ENCODE measurements at regions not wholly inside any gene's neighbourhood (a gene's known extent, or its start where the extent isn't known, plus 50 kb on each side); places are given as distances from the start of the nearest gene placed in this dataset.

- Mint-ChIP-seq H3K4me3 (no peak overlapping the region), H3K9me3 (peaks cover 13% of the 10 kb centered on the region), H3K27me3 (no peaks in the 10 kb centered on the region), H3K4me1 (peaks cover 54% of the 10 kb centered on the region), H3K36me3 (ENCODE audit: low read depth) (peaks cover 19% of the 10 kb centered on the region), H3K27ac (peak overlapping the region; percentile 3)
- DNase-seq: no peak
- POLR2A ChIA-PET: no interaction called here
- CTCF ChIA-PET: interaction anchor here (0.8 kb wide), 1 partner anchor 274 kb away, joined by 3 read pairs; no protein-coding TSS in a partner anchor
Measured at GRCh38 chr20:52402950-52403349, 211.4 kb upstream of the ZFP64 start.

DNA sequence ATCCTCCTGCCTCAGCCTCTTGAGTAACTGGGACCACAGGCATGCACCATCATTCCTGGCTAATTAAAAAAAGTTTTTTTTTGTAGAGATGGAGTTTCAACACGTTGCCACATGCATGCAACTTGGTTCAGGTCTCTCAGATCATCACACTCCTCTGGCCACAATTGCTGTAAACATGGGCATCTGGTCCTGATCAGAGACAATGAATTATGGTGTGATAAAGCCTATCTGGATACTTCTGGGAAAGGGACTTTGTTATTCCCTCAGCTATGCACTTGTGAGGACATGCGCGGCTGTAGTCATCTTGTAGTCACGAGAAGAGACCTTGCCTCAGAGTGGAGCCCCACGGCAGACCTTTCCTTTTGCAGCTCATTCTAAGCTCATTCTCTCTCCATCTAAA, 210.9 kb upstream of the ZFP64 start:
- peaks cover 13% of the 10 kb centered on the region for H3K9me3 Mint-ChIP-seq
- H3K27ac Mint-ChIP-seq: peak overlapping the region; percentile 3
- DNase-seq: no peak
- POLR2A ChIA-PET: no interaction called here
- CTCF ChIA-PET: interaction anchor here (0.8 kb wide), 1 partner anchor 274 kb away, joined by 3 read pairs; no protein-coding TSS in a partner anchor
- H3K4me1 Mint-ChIP-seq: peaks cover 54% of the 10 kb centered on the region
- no peak overlapping the region for H3K4me3 Mint-ChIP-seq
- peaks cover 19% of the 10 kb centered on the region for H3K36me3 Mint-ChIP-seq (ENCODE audit: low read depth)
- no peaks in the 10 kb centered on the region for H3K27me3 Mint-ChIP-seq

GRCh38 chr20:52401431-52401830, 209.9 kb upstream of the ZFP64 start:
- Mint-ChIP-seq H3K36me3 (ENCODE audit: low read depth) (peaks cover 15% of the 10 kb centered on the region), H3K9me3 (peaks cover 12% of the 10 kb centered on the region), H3K27me3 (no peaks in the 10 kb centered on the region), H3K4me3 (no peak overlapping the region), H3K27ac (no peak overlapping the region), H3K4me1 (peaks cover 43% of the 10 kb centered on the region)
- DNase-seq: no peak
- CTCF ChIA-PET: no interaction called here
- POLR2A ChIA-PET: no interaction called here

DNA sequence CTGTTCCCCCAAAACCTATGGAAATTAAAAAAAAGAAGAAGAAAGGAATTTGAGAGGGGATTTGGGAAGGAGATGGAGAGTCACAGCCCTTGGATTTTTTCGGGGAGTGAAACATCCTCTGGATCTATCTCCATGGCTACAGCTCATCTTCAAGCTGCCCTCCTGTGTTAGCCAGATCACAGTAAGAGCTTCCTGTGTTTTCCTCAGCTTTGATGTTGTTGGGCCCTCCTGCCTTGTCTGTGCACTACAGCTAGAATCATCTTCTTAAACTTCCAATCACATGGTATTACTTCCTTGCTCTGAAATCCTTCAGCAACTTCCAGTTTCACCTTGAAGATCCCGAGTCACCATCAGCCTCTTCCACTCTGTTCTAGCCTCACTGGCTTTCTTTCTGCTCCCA, 207.8 kb upstream of the ZFP64 start:
- Mint-ChIP-seq H3K27me3 (no peaks in the 10 kb centered on the region), H3K27ac (peak overlapping the region; percentile 22), H3K4me1 (peaks cover 23% of the 10 kb centered on the region), H3K36me3 (ENCODE audit: low read depth) (peaks cover 12% of the 10 kb centered on the region), H3K4me3 (no peak overlapping the region), H3K9me3 (peaks cover 10% of the 10 kb centered on the region)
- no peak for DNase-seq
- ChIA-PET POLR2A (no interaction called here), CTCF (no interaction called here)

DNA sequence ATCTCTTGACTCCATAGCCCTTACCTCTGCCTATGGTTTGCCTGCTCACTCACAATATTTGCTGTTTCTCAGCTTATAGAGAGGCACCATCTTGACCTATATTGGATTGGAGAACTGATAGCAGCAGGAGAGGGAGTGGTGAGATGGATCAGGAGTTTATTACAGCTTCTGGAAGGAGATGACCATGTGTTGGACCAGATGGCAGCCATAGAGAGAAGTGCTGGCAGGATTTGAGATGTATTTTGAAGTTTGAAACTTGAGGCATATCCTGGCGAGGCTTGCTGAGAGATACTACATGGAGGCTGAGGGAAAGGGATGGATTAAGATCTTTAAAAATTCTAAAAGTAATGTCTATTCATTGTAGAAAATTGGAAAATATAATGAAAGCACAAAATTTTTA, 198.0 kb upstream of the ZFP64 start:
- H3K36me3 Mint-ChIP-seq (ENCODE audit: low read depth): no peaks in the 10 kb centered on the region
- H3K9me3 Mint-ChIP-seq: peaks cover 2% of the 10 kb centered on the region
- ChIA-PET CTCF (interaction anchor here (0.6 kb wide), 1 partner anchor 813 kb away, joined by 3 read pairs; no protein-coding TSS in a partner anchor), POLR2A (no interaction called here)
- H3K27me3 Mint-ChIP-seq: no peaks in the 10 kb centered on the region
- no peak overlapping the region for H3K27ac Mint-ChIP-seq
- H3K4me3 Mint-ChIP-seq: no peak overlapping the region
- no peaks in the 10 kb centered on the region for H3K4me1 Mint-ChIP-seq
- no peak for DNase-seq

- H3K36me3 Mint-ChIP-seq (ENCODE audit: low read depth): peaks cover 2% of the 10 kb centered on the region
- no peaks in the 10 kb centered on the region for H3K27me3 Mint-ChIP-seq
- no peak overlapping the region for H3K4me3 Mint-ChIP-seq
- peaks cover 2% of the 10 kb centered on the region for H3K9me3 Mint-ChIP-seq
- ChIA-PET POLR2A (interaction anchor here (0.6 kb wide), 1 partner anchor 10 kb away, joined by 5 read pairs; no protein-coding TSS in a partner anchor), CTCF (no interaction called here)
- H3K4me1 Mint-ChIP-seq: no peaks in the 10 kb centered on the region
- DNase-seq: no peak
- no peak overlapping the region for H3K27ac Mint-ChIP-seq
Measured at GRCh38 chr20:52383995-52384621, 192.5 kb upstream of the ZFP64 start.

DNA sequence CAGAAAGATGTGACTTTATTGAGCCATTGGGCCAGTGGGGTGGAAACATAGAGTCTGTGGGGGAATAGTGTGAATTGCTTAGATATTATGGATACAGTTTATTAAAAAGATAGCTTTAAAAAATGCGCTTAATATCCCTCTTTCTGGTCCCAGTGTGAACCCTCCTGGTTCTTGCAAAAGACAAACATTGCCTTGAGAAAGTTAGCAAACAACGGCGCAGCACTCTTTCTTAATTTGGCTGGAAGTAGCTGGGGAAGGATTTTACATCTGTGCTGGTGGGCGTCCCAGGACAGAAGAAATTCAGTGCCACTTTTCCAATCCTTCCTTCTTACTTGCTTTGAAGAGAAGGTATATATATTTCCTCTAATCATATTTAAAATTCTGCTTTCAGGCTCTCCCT, 191.4 kb upstream of the ZFP64 start:
- no peak overlapping the region for H3K4me3 Mint-ChIP-seq
- no peaks in the 10 kb centered on the region for H3K27me3 Mint-ChIP-seq
- POLR2A ChIA-PET: no interaction called here
- DNase-seq: no peak
- CTCF ChIA-PET: interaction anchor here (0.6 to 0.7 kb wide), 2 partner anchors 35 to 48 kb away, joined by 3 to 6 read pairs; no protein-coding TSS in a partner anchor
- no peaks in the 10 kb centered on the region for H3K4me1 Mint-ChIP-seq
- H3K9me3 Mint-ChIP-seq: peaks cover 2% of the 10 kb centered on the region
- H3K27ac Mint-ChIP-seq: no peak overlapping the region
- peaks cover 2% of the 10 kb centered on the region for H3K36me3 Mint-ChIP-seq (ENCODE audit: low read depth)

DNA sequence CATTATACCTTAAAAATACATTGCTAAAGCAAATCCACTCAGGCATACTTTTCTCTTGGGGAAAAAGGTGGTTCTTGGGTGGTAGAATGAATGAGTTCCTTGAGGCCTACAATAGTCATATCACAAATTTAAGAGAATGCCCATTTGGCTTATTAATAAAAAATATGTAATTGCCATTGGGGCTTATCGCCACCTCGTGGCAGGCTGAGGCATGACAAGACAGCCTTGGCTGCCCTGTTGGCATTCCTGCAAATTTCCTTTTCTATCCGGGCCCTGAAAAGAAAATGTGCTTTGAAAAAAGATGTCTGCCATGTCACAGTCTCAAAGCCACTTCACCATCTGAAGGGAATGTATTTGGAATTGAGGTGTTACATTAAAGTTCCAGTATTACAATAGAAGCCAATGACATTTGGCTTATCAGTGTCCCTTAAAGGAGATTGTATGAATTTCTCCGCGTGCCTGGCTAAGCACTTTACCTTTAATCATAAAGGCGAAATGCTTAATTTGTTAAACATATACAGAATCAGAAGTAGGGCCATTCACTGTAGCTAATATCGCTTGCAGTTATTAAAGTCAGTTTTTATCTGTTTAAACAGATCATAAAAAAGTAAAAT, 188.3 kb upstream of the ZFP64 start:
- Mint-ChIP-seq H3K9me3 (peaks cover 2% of the 10 kb centered on the region), H3K4me1 (no peaks in the 10 kb centered on the region), H3K36me3 (ENCODE audit: low read depth) (peaks cover 2% of the 10 kb centered on the region), H3K4me3 (no peak overlapping the region), H3K27ac (no peak overlapping the region), H3K27me3 (no peaks in the 10 kb centered on the region)
- POLR2A ChIA-PET: no interaction called here
- CTCF ChIA-PET: no interaction called here
- peak; percentile 19 for DNase-seq

DNA sequence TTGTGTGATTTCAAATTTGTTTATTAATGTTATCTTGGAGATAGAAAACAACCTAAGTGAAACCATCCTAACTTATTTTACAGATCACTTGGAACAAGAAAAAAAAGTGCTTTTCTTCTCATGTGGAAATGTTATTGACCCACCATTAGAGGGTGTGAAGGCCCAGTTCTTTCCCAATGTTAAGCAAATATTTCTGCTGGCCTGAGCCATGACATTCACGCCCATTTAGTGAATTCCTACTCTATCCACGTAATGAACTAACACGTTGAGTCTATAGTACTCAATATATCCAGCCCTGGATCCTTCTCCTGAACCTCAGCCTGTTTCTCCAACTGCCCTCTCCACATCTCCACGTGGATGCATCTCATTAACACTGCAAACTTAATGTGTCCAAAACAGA, 180.6 kb upstream of the ZFP64 start:
- Mint-ChIP-seq H3K27me3 (peaks cover 3% of the 10 kb centered on the region), H3K4me3 (no peak overlapping the region), H3K27ac (no peak overlapping the region), H3K9me3 (no peaks in the 10 kb centered on the region), H3K4me1 (no peaks in the 10 kb centered on the region), H3K36me3 (ENCODE audit: low read depth) (no peaks in the 10 kb centered on the region)
- POLR2A ChIA-PET: no interaction called here
- CTCF ChIA-PET: no interaction called here
- DNase-seq: no peak

DNA sequence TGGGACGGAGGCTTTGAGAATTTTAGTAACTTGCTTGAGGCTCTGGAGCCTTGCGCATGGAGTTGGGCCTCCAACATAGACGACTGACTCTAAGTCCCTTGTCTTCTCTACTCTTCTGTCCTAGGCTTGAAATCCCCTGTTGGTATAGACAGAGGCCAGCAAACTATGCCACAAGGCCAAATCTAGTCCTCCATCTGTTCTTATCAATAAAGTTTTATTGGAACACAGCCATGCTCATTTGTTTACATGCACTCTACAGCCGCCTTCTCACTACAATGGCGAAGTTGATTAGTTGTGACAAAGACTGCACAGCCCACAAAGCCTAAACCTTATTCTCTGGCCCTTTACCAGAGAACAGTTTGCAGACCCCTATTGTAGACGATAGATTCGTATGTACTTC, 174.1 kb upstream of the ZFP64 start:
- no peak for DNase-seq
- no peaks in the 10 kb centered on the region for H3K4me1 Mint-ChIP-seq

GRCh38 chr20:52364405-52364804, 172.8 kb upstream of the ZFP64 start:
- Mint-ChIP-seq H3K36me3 (ENCODE audit: low read depth) (no peaks in the 10 kb centered on the region), H3K4me1 (no peaks in the 10 kb centered on the region), H3K9me3 (no peaks in the 10 kb centered on the region), H3K4me3 (no peak overlapping the region), H3K27me3 (peaks cover 3% of the 10 kb centered on the region), H3K27ac (no peak overlapping the region)
- no peak for DNase-seq
- ChIA-PET POLR2A (no interaction called here), CTCF (interaction anchor here (0.5 kb wide), 1 partner anchor 24 kb away, joined by 5 read pairs; no protein-coding TSS in a partner anchor)

More for the DNA sequence above, 174.1 kb upstream of the ZFP64 start:
- Mint-ChIP-seq H3K36me3 (ENCODE audit: low read depth) (no peaks in the 10 kb centered on the region), H3K27me3 (peaks cover 3% of the 10 kb centered on the region), H3K4me3 (no peak overlapping the region), H3K9me3 (no peaks in the 10 kb centered on the region), H3K27ac (no peak overlapping the region)
- ChIA-PET POLR2A (no interaction called here), CTCF (no interaction called here)

- Mint-ChIP-seq H3K27me3 (no peaks in the 10 kb centered on the region), H3K9me3 (no peaks in the 10 kb centered on the region), H3K4me1 (no peaks in the 10 kb centered on the region), H3K36me3 (ENCODE audit: low read depth) (no peaks in the 10 kb centered on the region), H3K4me3 (no peak overlapping the region), H3K27ac (no peak overlapping the region)
- ChIA-PET CTCF (no interaction called here), POLR2A (no interaction called here)
- no peak for DNase-seq
Measured at GRCh38 chr20:52361650-52362049, 170.1 kb upstream of the ZFP64 start.

- H3K4me3 Mint-ChIP-seq: no peak overlapping the region
- H3K27me3 Mint-ChIP-seq: peaks cover 2% of the 10 kb centered on the region
- ChIA-PET CTCF (no interaction called here), POLR2A (no interaction called here)
- no peaks in the 10 kb centered on the region for H3K9me3 Mint-ChIP-seq
- DNase-seq: no peak
- no peaks in the 10 kb centered on the region for H3K36me3 Mint-ChIP-seq (ENCODE audit: low read depth)
- H3K4me1 Mint-ChIP-seq: no peaks in the 10 kb centered on the region
- no peak overlapping the region for H3K27ac Mint-ChIP-seq
Measured at GRCh38 chr20:52349806-52350205, 158.2 kb upstream of the ZFP64 start.

DNA sequence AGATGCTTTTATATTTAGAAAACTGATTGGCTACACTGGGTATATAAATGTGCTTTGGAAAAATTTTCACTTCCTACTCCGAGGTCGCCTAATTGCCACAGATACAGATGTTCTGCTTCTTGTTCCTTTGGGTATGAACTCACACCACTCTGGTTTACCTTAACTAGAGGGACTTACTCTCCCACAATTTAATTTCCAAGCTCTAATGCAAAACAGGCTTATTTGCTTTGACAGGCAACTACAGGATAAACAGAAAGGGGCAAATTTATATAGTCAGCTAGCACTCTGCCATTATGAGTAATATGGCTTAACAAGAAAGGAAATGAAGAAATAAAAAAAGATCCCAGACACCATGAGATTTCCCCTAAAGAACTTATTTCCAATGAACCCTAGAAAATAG, 156.9 kb upstream of the ZFP64 start:
- no peaks in the 10 kb centered on the region for H3K9me3 Mint-ChIP-seq
- H3K4me3 Mint-ChIP-seq: no peak overlapping the region
- H3K27ac Mint-ChIP-seq: no peak overlapping the region
- H3K4me1 Mint-ChIP-seq: no peaks in the 10 kb centered on the region
- ChIA-PET CTCF (no interaction called here), POLR2A (no interaction called here)
- peaks cover 2% of the 10 kb centered on the region for H3K27me3 Mint-ChIP-seq
- H3K36me3 Mint-ChIP-seq (ENCODE audit: low read depth): no peaks in the 10 kb centered on the region
- DNase-seq: no peak
